GM23338 (cell line): ENCODE measurements at regions not wholly inside any gene's neighbourhood (a gene's known extent, or its start where the extent isn't known, plus 50 kb on each side); places are given as distances from the start of the nearest gene placed in this dataset.

Source experiments
- ATAC-seq: fragments of 200-7000 bp; cut with Tn5 transposase; 3 replicates; pipeline ENCODE4 v1.9.1; 2020
- DNase-seq: peaks from one replicate; pipeline ENCODE4 v3.0.0-alpha.2; 2015; ENCODE audit warnings: low spot score
- H2AFZ ChIP-seq: fragments of 200-600 bp; sonication (generic); 2 replicates; pipeline ENCODE4 v1.8.0; 2016; ENCODE audit warnings: antibody characterized with exemption, mild to moderate bottlenecking, moderate library complexity
- H3F3A ChIP-seq: fragments of 200-600 bp; sonication (generic); replicated peaks from 2 replicates; pipeline ENCODE4 v1.8.0; 2017; ENCODE audit warnings: antibody characterized with exemption, mixed run types, low read depth
- H3K27ac ChIP-seq: fragments of 200-600 bp; sonication (generic); 2 replicates; pipeline ENCODE4 v1.6.1; 2016; ENCODE audit warnings: low read depth
- H3K27me3 ChIP-seq: fragments of 200-600 bp; sonication (generic); 2 replicates; pipeline ENCODE4 v1.8.0; 2016; ENCODE audit warnings: mild to moderate bottlenecking, mixed run types, moderate library complexity; ENCODE audit not compliant: insufficient read depth
- H3K36me3 ChIP-seq: fragments of 200-600 bp; sonication (generic); 2 replicates; pipeline ENCODE4 v1.8.0; 2016; ENCODE audit warnings: mild to moderate bottlenecking; ENCODE audit not compliant: insufficient read depth
- H3K4me1 ChIP-seq: fragments of 200-600 bp; sonication (generic); 2 replicates; pipeline ENCODE4 v1.8.0; 2016; ENCODE audit warnings: mild to moderate bottlenecking, moderate library complexity; ENCODE audit not compliant: insufficient read depth
- H3K4me2 ChIP-seq: fragments of 200-600 bp; sonication (generic); 2 replicates; pipeline ENCODE4 v1.7.1; 2017; ENCODE audit warnings: mixed run types
- H3K4me3 ChIP-seq: fragments of 200-600 bp; sonication (generic); 2 replicates; pipeline ENCODE4 v1.6.1; 2016; ENCODE audit warnings: mixed run types
- H3K79me2 ChIP-seq: fragments of 200-600 bp; sonication (generic); replicated peaks from 2 replicates; pipeline ENCODE4 v1.8.0; 2017; ENCODE audit warnings: mild to moderate bottlenecking; ENCODE audit not compliant: insufficient read depth
- H3K9me2 ChIP-seq: fragments of 200-600 bp; sonication (generic); 2 replicates; pipeline ENCODE4 v1.8.0; 2017; ENCODE audit not compliant: insufficient read depth
- H4K20me1 ChIP-seq: fragments of 200-600 bp; sonication (generic); replicated peaks from 2 replicates; pipeline ENCODE4 v1.8.0; 2017; ENCODE audit warnings: mild to moderate bottlenecking; ENCODE audit not compliant: insufficient read depth
- H3K27ac Mint-ChIP-seq: 2 replicates; pipeline ENCODE4 v1.8.0; 2020; ENCODE audit warnings: inconsistent platforms, mild to moderate bottlenecking, moderate library complexity, mixed read lengths
- H3K27me3 Mint-ChIP-seq: 3 replicates; pipeline ENCODE4 v1.8.0; 2022; ENCODE audit warnings: low read depth, mild to moderate bottlenecking, moderate library complexity, mixed read lengths, inconsistent platforms; ENCODE audit not compliant: insufficient read depth, poor library complexity
- H3K36me3 Mint-ChIP-seq: 3 replicates; pipeline ENCODE4 v1.8.0; 2021; ENCODE audit warnings: low read depth, mild to moderate bottlenecking, inconsistent platforms, moderate library complexity, mixed read lengths
- H3K4me1 Mint-ChIP-seq: 3 replicates; pipeline ENCODE4 v1.8.0; 2020; ENCODE audit warnings: mild to moderate bottlenecking, inconsistent platforms, mixed read lengths
- H3K4me3 Mint-ChIP-seq: 3 replicates; pipeline ENCODE4 v1.8.0; 2021; ENCODE audit warnings: moderate library complexity, mild to moderate bottlenecking, inconsistent platforms, mixed read lengths
- H3K9me3 Mint-ChIP-seq: 3 replicates; pipeline ENCODE4 v1.8.0; 2020; ENCODE audit warnings: moderate library complexity, mild to moderate bottlenecking, inconsistent platforms, mixed read lengths
- CREB1 ChIP-seq: fragments of 250-450 bp; sonication (Bioruptor Pico); IDR thresholded peaks from 2 replicates; pipeline ENCODE4 v1.5.0; 2020; ENCODE audit warnings: low read depth, mild to moderate bottlenecking, moderate library complexity
- CTCF ChIP-seq, 2 experiments: fragments of 200-600 bp in 1 of 2; sonication (generic) in 1 of 2; conservative IDR thresholded peaks; 2 replicates each; pipeline versions ENCODE4 v1.5.1 to v1.6.1; 2016 to 2017; ENCODE audit warnings: antibody characterized with exemption in 2 of 2, low read depth in 2 of 2, mild to moderate bottlenecking in 2 of 2, moderate library complexity in 1 of 2
- EZH2 ChIP-seq: fragments of 200-600 bp; sonication (generic); IDR thresholded peaks from one replicate; pipeline ENCODE4 v1.8.0; 2017; ENCODE audit warnings: antibody characterized with exemption, mild to moderate bottlenecking, low read depth; ENCODE audit not compliant: unreplicated experiment
- JUNB ChIP-seq: IDR thresholded peaks from one replicate; pipeline ENCODE4 v1.6.1; 2016; ENCODE audit warnings: antibody characterized with exemption; ENCODE audit not compliant: unreplicated experiment
- NANOG ChIP-seq: IDR thresholded peaks from 2 replicates; pipeline ENCODE4 v1.6.1; 2016; ENCODE audit warnings: antibody characterized with exemption, borderline replicate concordance
- STAT1 ChIP-seq: IDR thresholded peaks from one replicate; pipeline ENCODE4 v1.6.1; 2016; ENCODE audit warnings: antibody characterized with exemption; ENCODE audit not compliant: unreplicated experiment
- ZNF114 ChIP-seq: fragments of 250-450 bp; sonication (Bioruptor Pico); IDR thresholded peaks from 2 replicates; pipeline ENCODE4 v1.5.0; 2020; ENCODE audit warnings: mild to moderate bottlenecking, moderate library complexity
- ZNF462 ChIP-seq: fragments of 250-450 bp; sonication (Bioruptor Pico); IDR thresholded peaks from 2 replicates; pipeline ENCODE4 v1.5.0; 2020; ENCODE audit warnings: mild to moderate bottlenecking, moderate library complexity

- TF ChIP-seq ZNF462 (CRISPR knock-in tag) = no peak
- no peak for TF ChIP-seq EZH2
- no peak for TF ChIP-seq STAT1
- TF ChIP-seq CREB1 (CRISPR knock-in tag) = no peak
- TF ChIP-seq ZNF114 (CRISPR knock-in tag) = no peak
- TF ChIP-seq JUNB = no peak
These were observed 1102.1 kb upstream of the KLHL29 start (continued) for GRCh38 chr2:22282916-22283315.

GRCh38 chr2:22283436-22283835 lies 1101.5 kb upstream of the KLHL29 start:
- H3K27ac Mint-ChIP-seq = no peak overlapping the region
- no peaks in the 10 kb centered on the region for H4K20me1 ChIP-seq
- H3K36me3 ChIP-seq = 0 out of 2 replicates have a peak, but pooled peaks cover 7% of the 10 kb centered on the region
- no peak overlapping the region for H3K27ac ChIP-seq
- H3K4me2 ChIP-seq = no peak overlapping the region
- ATAC-seq (no peak), DNase-seq (no peak)
- no peaks in the 10 kb centered on the region for H3K27me3 ChIP-seq
- no peaks in the 10 kb centered on the region for H3K9me2 ChIP-seq
- H3K79me2 ChIP-seq = no peaks in the 10 kb centered on the region
- H3F3A ChIP-seq = no peaks in the 10 kb centered on the region
- H3K4me1 Mint-ChIP-seq = no peaks in the 10 kb centered on the region
- H3K4me3 Mint-ChIP-seq = no peak overlapping the region
- no peak overlapping the region for H2AFZ ChIP-seq
- H3K4me1 ChIP-seq = no peaks in the 10 kb centered on the region
- no peaks in the 10 kb centered on the region for H3K36me3 Mint-ChIP-seq
- H3K4me3 ChIP-seq = no peak overlapping the region
- H3K9me3 Mint-ChIP-seq = no peaks in the 10 kb centered on the region
- H3K27me3 Mint-ChIP-seq = no peaks in the 10 kb centered on the region
- no peak for TF ChIP-seq ZNF114 (CRISPR knock-in tag)
- no peak for TF ChIP-seq STAT1
- no peak for TF ChIP-seq ZNF462 (CRISPR knock-in tag)
- no peak for TF ChIP-seq NANOG
- TF ChIP-seq EZH2 = no peak
- TF ChIP-seq CTCF (conservative IDR thresholded peaks at IDR 0.05; ENCODE audit: low read depth in 2 of 2) = no peak
- no peak for TF ChIP-seq CREB1 (CRISPR knock-in tag)
